ENCODE measurements at regions not wholly inside any gene's neighbourhood (a gene's known extent, or its start where the extent isn't known, plus 50 kb on each side); places are given as distances from the start of the nearest gene placed in this dataset.

DNA sequence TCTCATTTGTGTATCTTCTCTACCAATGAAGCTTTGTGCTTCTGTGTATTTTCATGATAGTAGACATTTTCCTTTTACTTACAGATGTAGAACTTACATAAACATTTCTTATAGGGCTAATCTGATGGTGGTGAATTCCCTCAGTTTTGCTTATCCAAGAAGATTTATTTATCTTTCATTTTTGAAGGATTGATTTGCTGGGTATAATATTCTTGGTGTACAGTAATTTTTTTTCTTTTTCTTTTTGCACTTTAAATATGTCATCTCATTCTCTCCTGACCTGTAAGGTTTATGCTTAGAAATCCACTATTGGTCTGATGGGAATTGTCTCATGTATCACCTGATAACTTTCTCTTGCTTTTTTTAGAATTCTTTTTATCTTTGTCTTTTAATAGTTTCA lies 127.6 kb upstream of the KCTD3 start:
- TF ChIP-seq, protein P1, sequence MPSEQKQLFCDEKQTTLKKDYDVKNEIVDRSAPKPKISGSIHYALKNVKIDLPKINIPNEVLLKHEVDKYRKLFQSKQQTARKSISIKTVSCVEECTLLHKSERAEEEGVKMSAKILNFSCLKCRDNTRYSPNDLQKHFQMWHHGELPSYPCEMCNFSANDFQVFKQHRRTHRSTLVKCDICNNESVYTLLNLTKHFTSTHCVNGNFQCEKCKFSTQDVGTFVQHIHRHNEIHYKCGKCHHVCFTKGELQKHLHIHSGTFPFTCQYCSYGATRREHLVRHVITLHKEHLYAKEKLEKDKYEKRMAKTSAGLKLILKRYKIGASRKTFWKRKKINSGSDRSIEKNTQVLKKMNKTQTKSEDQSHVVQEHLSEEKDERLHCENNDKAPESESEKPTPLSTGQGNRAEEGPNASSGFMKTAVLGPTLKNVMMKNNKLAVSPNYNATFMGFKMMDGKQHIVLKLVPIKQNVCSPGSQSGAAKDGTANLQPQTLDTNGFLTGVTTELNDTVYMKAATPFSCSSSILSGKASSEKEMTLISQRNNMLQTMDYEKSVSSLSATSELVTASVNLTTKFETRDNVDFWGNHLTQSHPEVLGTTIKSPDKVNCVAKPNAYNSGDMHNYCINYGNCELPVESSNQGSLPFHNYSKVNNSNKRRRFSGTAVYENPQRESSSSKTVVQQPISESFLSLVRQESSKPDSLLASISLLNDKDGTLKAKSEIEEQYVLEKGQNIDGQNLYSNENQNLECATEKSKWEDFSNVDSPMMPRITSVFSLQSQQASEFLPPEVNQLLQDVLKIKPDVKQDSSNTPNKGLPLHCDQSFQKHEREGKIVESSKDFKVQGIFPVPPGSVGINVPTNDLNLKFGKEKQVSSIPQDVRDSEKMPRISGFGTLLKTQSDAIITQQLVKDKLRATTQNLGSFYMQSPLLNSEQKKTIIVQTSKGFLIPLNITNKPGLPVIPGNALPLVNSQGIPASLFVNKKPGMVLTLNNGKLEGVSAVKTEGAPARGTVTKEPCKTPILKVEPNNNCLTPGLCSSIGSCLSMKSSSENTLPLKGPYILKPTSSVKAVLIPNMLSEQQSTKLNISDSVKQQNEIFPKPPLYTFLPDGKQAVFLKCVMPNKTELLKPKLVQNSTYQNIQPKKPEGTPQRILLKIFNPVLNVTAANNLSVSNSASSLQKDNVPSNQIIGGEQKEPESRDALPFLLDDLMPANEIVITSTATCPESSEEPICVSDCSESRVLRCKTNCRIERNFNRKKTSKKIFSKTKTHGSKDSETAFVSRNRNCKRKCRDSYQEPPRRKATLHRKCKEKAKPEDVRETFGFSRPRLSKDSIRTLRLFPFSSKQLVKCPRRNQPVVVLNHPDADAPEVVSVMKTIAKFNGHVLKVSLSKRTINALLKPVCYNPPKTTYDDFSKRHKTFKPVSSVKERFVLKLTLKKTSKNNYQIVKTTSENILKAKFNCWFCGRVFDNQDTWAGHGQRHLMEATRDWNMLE (tag by site-specific recombination; conservative IDR thresholded peaks at IDR 0.05; ENCODE audit: low read depth), result no peak
- TF ChIP-seq ZNF132 (tag by site-specific recombination; IDR thresholded peaks at IDR 0.05; ENCODE audit: borderline replicate concordance) (no peak), ZNF558 (tag by site-specific recombination; IDR thresholded peaks at IDR 0.05) (no peak), ZNF335 (tag by site-specific recombination; conservative IDR thresholded peaks at IDR 0.05) (no peak), ZNF549 (tag by site-specific recombination; IDR thresholded peaks at IDR 0.05) (no peak), ZNF394 (tag by site-specific recombination; IDR thresholded peaks at IDR 0.05; ENCODE audit: borderline replicate concordance) (no peak), ZNF677 (tag by site-specific recombination; IDR thresholded peaks at IDR 0.05) (no peak), TCF7L2 (IDR thresholded peaks at IDR 0.05; ENCODE audit: borderline replicate concordance, low read depth, low read length) (no peak)
- TF ChIP-seq, protein P2, sequence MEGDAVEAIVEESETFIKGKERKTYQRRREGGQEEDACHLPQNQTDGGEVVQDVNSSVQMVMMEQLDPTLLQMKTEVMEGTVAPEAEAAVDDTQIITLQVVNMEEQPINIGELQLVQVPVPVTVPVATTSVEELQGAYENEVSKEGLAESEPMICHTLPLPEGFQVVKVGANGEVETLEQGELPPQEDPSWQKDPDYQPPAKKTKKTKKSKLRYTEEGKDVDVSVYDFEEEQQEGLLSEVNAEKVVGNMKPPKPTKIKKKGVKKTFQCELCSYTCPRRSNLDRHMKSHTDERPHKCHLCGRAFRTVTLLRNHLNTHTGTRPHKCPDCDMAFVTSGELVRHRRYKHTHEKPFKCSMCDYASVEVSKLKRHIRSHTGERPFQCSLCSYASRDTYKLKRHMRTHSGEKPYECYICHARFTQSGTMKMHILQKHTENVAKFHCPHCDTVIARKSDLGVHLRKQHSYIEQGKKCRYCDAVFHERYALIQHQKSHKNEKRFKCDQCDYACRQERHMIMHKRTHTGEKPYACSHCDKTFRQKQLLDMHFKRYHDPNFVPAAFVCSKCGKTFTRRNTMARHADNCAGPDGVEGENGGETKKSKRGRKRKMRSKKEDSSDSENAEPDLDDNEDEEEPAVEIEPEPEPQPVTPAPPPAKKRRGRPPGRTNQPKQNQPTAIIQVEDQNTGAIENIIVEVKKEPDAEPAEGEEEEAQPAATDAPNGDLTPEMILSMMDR (tag by site-specific recombination; IDR thresholded peaks at IDR 0.05), result no peak
- TF ChIP-seq, protein P3, sequence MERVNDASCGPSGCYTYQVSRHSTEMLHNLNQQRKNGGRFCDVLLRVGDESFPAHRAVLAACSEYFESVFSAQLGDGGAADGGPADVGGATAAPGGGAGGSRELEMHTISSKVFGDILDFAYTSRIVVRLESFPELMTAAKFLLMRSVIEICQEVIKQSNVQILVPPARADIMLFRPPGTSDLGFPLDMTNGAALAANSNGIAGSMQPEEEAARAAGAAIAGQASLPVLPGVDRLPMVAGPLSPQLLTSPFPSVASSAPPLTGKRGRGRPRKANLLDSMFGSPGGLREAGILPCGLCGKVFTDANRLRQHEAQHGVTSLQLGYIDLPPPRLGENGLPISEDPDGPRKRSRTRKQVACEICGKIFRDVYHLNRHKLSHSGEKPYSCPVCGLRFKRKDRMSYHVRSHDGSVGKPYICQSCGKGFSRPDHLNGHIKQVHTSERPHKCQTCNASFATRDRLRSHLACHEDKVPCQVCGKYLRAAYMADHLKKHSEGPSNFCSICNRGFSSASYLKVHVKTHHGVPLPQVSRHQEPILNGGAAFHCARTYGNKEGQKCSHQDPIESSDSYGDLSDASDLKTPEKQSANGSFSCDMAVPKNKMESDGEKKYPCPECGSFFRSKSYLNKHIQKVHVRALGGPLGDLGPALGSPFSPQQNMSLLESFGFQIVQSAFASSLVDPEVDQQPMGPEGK (tag by site-specific recombination; IDR thresholded peaks at IDR 0.05), result no peak
- TF ChIP-seq, protein P4, sequence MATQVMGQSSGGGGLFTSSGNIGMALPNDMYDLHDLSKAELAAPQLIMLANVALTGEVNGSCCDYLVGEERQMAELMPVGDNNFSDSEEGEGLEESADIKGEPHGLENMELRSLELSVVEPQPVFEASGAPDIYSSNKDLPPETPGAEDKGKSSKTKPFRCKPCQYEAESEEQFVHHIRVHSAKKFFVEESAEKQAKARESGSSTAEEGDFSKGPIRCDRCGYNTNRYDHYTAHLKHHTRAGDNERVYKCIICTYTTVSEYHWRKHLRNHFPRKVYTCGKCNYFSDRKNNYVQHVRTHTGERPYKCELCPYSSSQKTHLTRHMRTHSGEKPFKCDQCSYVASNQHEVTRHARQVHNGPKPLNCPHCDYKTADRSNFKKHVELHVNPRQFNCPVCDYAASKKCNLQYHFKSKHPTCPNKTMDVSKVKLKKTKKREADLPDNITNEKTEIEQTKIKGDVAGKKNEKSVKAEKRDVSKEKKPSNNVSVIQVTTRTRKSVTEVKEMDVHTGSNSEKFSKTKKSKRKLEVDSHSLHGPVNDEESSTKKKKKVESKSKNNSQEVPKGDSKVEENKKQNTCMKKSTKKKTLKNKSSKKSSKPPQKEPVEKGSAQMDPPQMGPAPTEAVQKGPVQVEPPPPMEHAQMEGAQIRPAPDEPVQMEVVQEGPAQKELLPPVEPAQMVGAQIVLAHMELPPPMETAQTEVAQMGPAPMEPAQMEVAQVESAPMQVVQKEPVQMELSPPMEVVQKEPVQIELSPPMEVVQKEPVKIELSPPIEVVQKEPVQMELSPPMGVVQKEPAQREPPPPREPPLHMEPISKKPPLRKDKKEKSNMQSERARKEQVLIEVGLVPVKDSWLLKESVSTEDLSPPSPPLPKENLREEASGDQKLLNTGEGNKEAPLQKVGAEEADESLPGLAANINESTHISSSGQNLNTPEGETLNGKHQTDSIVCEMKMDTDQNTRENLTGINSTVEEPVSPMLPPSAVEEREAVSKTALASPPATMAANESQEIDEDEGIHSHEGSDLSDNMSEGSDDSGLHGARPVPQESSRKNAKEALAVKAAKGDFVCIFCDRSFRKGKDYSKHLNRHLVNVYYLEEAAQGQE (tag by site-specific recombination; IDR thresholded peaks at IDR 0.05), result no peak

All from HEK293 (cell line).